ENCODE measurements at regions not wholly inside any gene's neighbourhood (a gene's known extent, or its start where the extent isn't known, plus 50 kb on each side); places are given as distances from the start of the nearest gene placed in this dataset.

GRCh38 chr5:81883371-81883770 lies 88.5 kb upstream of the ATG10 start:
- DNase-seq (ENCODE audit: low spot score) (no peak), FAIRE-seq (no peak), ATAC-seq (no peak)
- WGBS (ENCODE audit: low lambda C conversion rate), result 65% methylated on average over 5 of the region's 5 CpGs
- no peak overlapping the region for H3K4me2 ChIP-seq (ENCODE audit: low read depth, low read length)
- intact Hi-C loops (cut with micrococcal nuclease; ENCODE audit: unreplicated experiment) (no loop called here), in situ Hi-C loops (cut with HindIII; ENCODE audit: extremely low pct_ligation_motif_present, low pct_unique_long_range_greater_than_20kb) (no loop called here)
- no peak overlapping the region for H3K9ac ChIP-seq (ENCODE audit: insufficient read depth, low read depth, low read length)
- H3K79me2 ChIP-seq (ENCODE audit: insufficient read depth, low read length), result no peaks in the 10 kb centered on the region
- H3K4me3 ChIP-seq (replicated peaks in 1 of 3; ENCODE audit: insufficient read depth in 1 of 3, low read depth in 2 of 3, low read length in 3 of 3), result no peak overlapping the region
- H3K9me3 ChIP-seq (ENCODE audit: low read length), result no peaks in the 10 kb centered on the region
- peaks cover 0 to 1% of the 10 kb centered on the region in 2 experiments; a peak in 1 of 5 replicates for H3K27me3 ChIP-seq (ENCODE audit: control insufficient read depth in 1 of 2, insufficient read depth in 2 of 2, low read length in 2 of 2)
- ChIA-PET CTCF (ENCODE audit: low intra/inter-chr PET ratio, low total read pairs) (no interaction called here), POLR2A (no interaction called here)
- TF ChIP-seq BCL6 (CRISPR knock-in tag; IDR thresholded peaks at IDR 0.05), result no peak
- TF ChIP-seq PAF1 (CRISPR knock-in tag; IDR thresholded peaks at IDR 0.05), result no peak
- no peak for TF ChIP-seq SMAD3 (CRISPR knock-in tag; IDR thresholded peaks at IDR 0.05)
- TF ChIP-seq ZNF607 (CRISPR knock-in tag; IDR thresholded peaks at IDR 0.05; ENCODE audit: borderline replicate concordance), result no peak
- TF ChIP-seq ZNF337 (CRISPR knock-in tag; IDR thresholded peaks at IDR 0.05; ENCODE audit: borderline replicate concordance, low read depth), result no peak
- no peak for TF ChIP-seq HBP1 (CRISPR knock-in tag; IDR thresholded peaks at IDR 0.05; ENCODE audit: low read depth)
- no peak for TF ChIP-seq SPEN (CRISPR knock-in tag; IDR thresholded peaks at IDR 0.05; ENCODE audit: low read depth)
- no peak for TF ChIP-seq SKIL (CRISPR knock-in tag; IDR thresholded peaks at IDR 0.05; ENCODE audit: borderline replicate concordance)
- no peak for TF ChIP-seq HDAC2 (CRISPR knock-in tag; IDR thresholded peaks at IDR 0.05)
- TF ChIP-seq, protein P1, sequence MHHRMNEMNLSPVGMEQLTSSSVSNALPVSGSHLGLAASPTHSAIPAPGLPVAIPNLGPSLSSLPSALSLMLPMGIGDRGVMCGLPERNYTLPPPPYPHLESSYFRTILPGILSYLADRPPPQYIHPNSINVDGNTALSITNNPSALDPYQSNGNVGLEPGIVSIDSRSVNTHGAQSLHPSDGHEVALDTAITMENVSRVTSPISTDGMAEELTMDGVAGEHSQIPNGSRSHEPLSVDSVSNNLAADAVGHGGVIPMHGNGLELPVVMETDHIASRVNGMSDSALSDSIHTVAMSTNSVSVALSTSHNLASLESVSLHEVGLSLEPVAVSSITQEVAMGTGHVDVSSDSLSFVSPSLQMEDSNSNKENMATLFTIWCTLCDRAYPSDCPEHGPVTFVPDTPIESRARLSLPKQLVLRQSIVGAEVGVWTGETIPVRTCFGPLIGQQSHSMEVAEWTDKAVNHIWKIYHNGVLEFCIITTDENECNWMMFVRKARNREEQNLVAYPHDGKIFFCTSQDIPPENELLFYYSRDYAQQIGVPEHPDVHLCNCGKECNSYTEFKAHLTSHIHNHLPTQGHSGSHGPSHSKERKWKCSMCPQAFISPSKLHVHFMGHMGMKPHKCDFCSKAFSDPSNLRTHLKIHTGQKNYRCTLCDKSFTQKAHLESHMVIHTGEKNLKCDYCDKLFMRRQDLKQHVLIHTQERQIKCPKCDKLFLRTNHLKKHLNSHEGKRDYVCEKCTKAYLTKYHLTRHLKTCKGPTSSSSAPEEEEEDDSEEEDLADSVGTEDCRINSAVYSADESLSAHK (CRISPR knock-in tag; IDR thresholded peaks at IDR 0.05; ENCODE audit: borderline replicate concordance), result no peak
- TF ChIP-seq HOXA7 (CRISPR knock-in tag; IDR thresholded peaks at IDR 0.05), result no peak
- no peak overlapping the region for H3K27ac ChIP-seq (ENCODE audit: extremely low read length, insufficient read depth, low read length)
- H4K20me1 ChIP-seq (ENCODE audit: insufficient read depth, low read length), result no peaks in the 10 kb centered on the region
- no peak overlapping the region for H2AFZ ChIP-seq (ENCODE audit: low read length)
- no peaks in the 10 kb centered on the region for H3K36me3 ChIP-seq (replicated peaks in 1 of 2; ENCODE audit: control insufficient read depth in 1 of 2, insufficient read depth in 2 of 2, low read length in 2 of 2)
- no TSS peak for BruUV-seq (replicated peaks)
- no peaks in the 10 kb centered on the region for H3K4me1 ChIP-seq (ENCODE audit: insufficient read depth, low read length)

Measured in HepG2 (cell line).